OCI-LY1 (cell line): ENCODE measurements at regions not wholly inside any gene's neighbourhood (a gene's known extent, or its start where the extent isn't known, plus 50 kb on each side); places are given as distances from the start of the nearest gene placed in this dataset.

Source experiments
- H2AFZ ChIP-seq: fragments of 200-600 bp; sonication (generic), shearing (Covaris generic); 2 replicates; pipeline ENCODE4 v1.6.0; 2014; ENCODE audit warnings: antibody characterized with exemption, mild to moderate bottlenecking, low read length
- H3F3A ChIP-seq: fragments of 200-600 bp; sonication (generic), shearing (Covaris generic); 2 replicates; pipeline ENCODE4 v1.6.0; 2014; ENCODE audit warnings: mild to moderate bottlenecking, antibody characterized with exemption, low read length, moderate library complexity; ENCODE audit not compliant: insufficient read depth
- H3K27ac ChIP-seq: fragments of 200-600 bp; sonication (generic); 2 replicates; pipeline ENCODE4 v1.5.1; 2014; ENCODE audit warnings: low read length, mixed run types, mild to moderate bottlenecking, low read depth; ENCODE audit not compliant: poor library complexity, severe bottlenecking
- H3K27me3 ChIP-seq: fragments of 200-600 bp; sonication (generic); 2 replicates; pipeline ENCODE4 v1.6.0; 2014; ENCODE audit warnings: antibody characterized with exemption, mild to moderate bottlenecking, low read length, moderate library complexity; ENCODE audit not compliant: insufficient read depth
- H3K36me3 ChIP-seq: fragments of 200-600 bp; sonication (generic); 2 replicates; pipeline ENCODE4 v1.6.1; 2014; ENCODE audit warnings: mild to moderate bottlenecking, antibody characterized with exemption, low read length, moderate library complexity, mixed read lengths; ENCODE audit not compliant: insufficient read depth
- H3K4me1 ChIP-seq: fragments of 200-600 bp; sonication (generic); 2 replicates; pipeline ENCODE4 v1.5.1; 2014; ENCODE audit warnings: mild to moderate bottlenecking, low read length, moderate library complexity; ENCODE audit not compliant: insufficient read depth, severe bottlenecking
- H3K4me2 ChIP-seq: fragments of 200-600 bp; sonication (generic), shearing (Covaris generic); 2 replicates; pipeline ENCODE4 v1.6.1; 2014; ENCODE audit warnings: low read length
- H3K4me3 ChIP-seq: fragments of 200-600 bp; sonication (generic); 2 replicates; pipeline ENCODE4 v1.5.1; 2014; ENCODE audit warnings: low read length, low read depth, mild to moderate bottlenecking, mixed read lengths; ENCODE audit not compliant: poor library complexity, severe bottlenecking
- H3K79me2 ChIP-seq: fragments of 200-600 bp; shearing (Covaris generic); 2 replicates; pipeline ENCODE4 v1.6.1; 2016; ENCODE audit warnings: mixed run types, low read length, mixed read lengths; ENCODE audit not compliant: insufficient read depth
- H3K9ac ChIP-seq: fragments of 200-600 bp; sonication (generic), shearing (Covaris generic); 2 replicates; pipeline ENCODE4 v1.6.1; 2014; ENCODE audit warnings: mild to moderate bottlenecking, low read length, mixed read lengths
- H3K9me2 ChIP-seq: fragments of 200-600 bp; sonication (generic), shearing (Covaris generic); 2 replicates; pipeline ENCODE4 v1.6.1; 2014; ENCODE audit warnings: low read depth, mild to moderate bottlenecking, low read length, mixed read lengths
- H3K9me3 ChIP-seq: fragments of 200-600 bp; shearing (Covaris generic); 2 replicates; pipeline ENCODE4 v1.6.1; 2014; ENCODE audit warnings: low read length, mixed read lengths
- H4K20me1 ChIP-seq: fragments of 200-600 bp; sonication (generic), shearing (Covaris generic); 2 replicates; pipeline ENCODE4 v1.6.0; 2016; ENCODE audit warnings: mild to moderate bottlenecking, low read length; ENCODE audit not compliant: insufficient read depth
- CTCF ChIP-seq: fragments of 200-600 bp; sonication (generic), shearing (Covaris generic); IDR thresholded peaks from 2 replicates; pipeline ENCODE4 v1.5.1; 2017; ENCODE audit warnings: mild to moderate bottlenecking, antibody characterized with exemption, low read length, moderate library complexity, mixed read lengths
- EZH2 ChIP-seq: fragments of 200-600 bp; sonication (generic), shearing (Covaris generic); IDR thresholded peaks from 2 replicates; pipeline ENCODE4 v1.8.0; 2017; ENCODE audit warnings: borderline replicate concordance, mixed run types, mild to moderate bottlenecking, antibody characterized with exemption, low read length, moderate library complexity, mixed read lengths

- H3K9ac ChIP-seq = no peak overlapping the region
- H3K4me1 ChIP-seq = no peaks in the 10 kb centered on the region
- no peaks in the 10 kb centered on the region for H3K79me2 ChIP-seq
- no peaks in the 10 kb centered on the region for H4K20me1 ChIP-seq
- H3F3A ChIP-seq = no peaks in the 10 kb centered on the region
- no peak overlapping the region for H3K27ac ChIP-seq
- no peak overlapping the region for H3K4me2 ChIP-seq
- no peaks in the 10 kb centered on the region for H3K36me3 ChIP-seq
- H3K9me2 ChIP-seq = no peaks in the 10 kb centered on the region
- H3K9me3 ChIP-seq = no peaks in the 10 kb centered on the region
- no peaks in the 10 kb centered on the region for H3K27me3 ChIP-seq
- no peak overlapping the region for H2AFZ ChIP-seq
- no peak overlapping the region for H3K4me3 ChIP-seq
- TF ChIP-seq CTCF (no peak), EZH2 (no peak)
Measured at GRCh38 chr14:41349289-41349910, 257.3 kb upstream of the LRFN5 start.

- TF ChIP-seq EZH2 = no peak
- TF ChIP-seq CTCF = no peak
- Histone ChIP-seq H3K4me2 (no peak overlapping the region), H3K79me2 (no peaks in the 10 kb centered on the region), H4K20me1 (no peaks in the 10 kb centered on the region), H3K9me2 (no peaks in the 10 kb centered on the region), H3K4me3 (no peak overlapping the region), H2AFZ (no peak overlapping the region), H3K9ac (no peak overlapping the region), H3K4me1 (no peaks in the 10 kb centered on the region), H3K9me3 (no peaks in the 10 kb centered on the region), H3F3A (no peaks in the 10 kb centered on the region), H3K36me3 (no peaks in the 10 kb centered on the region), H3K27ac (no peak overlapping the region), H3K27me3 (no peaks in the 10 kb centered on the region)
Measured at GRCh38 chr14:41343857-41344256, 262.8 kb upstream of the LRFN5 start.

GRCh38 chr14:41313196-41313595, 293.5 kb upstream of the LRFN5 start:
- H3F3A ChIP-seq = no peaks in the 10 kb centered on the region
- no peak overlapping the region for H3K27ac ChIP-seq
- no peaks in the 10 kb centered on the region; the same call in 1 of the 2 replicates for H3K9me2 ChIP-seq
- no peaks in the 10 kb centered on the region for H3K36me3 ChIP-seq
- H3K79me2 ChIP-seq = no peaks in the 10 kb centered on the region
- no peaks in the 10 kb centered on the region for H3K27me3 ChIP-seq
- no peaks in the 10 kb centered on the region for H4K20me1 ChIP-seq
- H3K4me2 ChIP-seq = no peak overlapping the region
- no peak overlapping the region for H3K9ac ChIP-seq
- H3K9me3 ChIP-seq = no peaks in the 10 kb centered on the region
- TF ChIP-seq EZH2 (no peak), CTCF (no peak)
- H3K4me1 ChIP-seq = no peaks in the 10 kb centered on the region
- no peak overlapping the region for H2AFZ ChIP-seq
- H3K4me3 ChIP-seq = no peak overlapping the region
